ENCODE measurements at regions not wholly inside any gene's neighbourhood (a gene's known extent, or its start where the extent isn't known, plus 50 kb on each side); places are given as distances from the start of the nearest gene placed in this dataset.

DNA sequence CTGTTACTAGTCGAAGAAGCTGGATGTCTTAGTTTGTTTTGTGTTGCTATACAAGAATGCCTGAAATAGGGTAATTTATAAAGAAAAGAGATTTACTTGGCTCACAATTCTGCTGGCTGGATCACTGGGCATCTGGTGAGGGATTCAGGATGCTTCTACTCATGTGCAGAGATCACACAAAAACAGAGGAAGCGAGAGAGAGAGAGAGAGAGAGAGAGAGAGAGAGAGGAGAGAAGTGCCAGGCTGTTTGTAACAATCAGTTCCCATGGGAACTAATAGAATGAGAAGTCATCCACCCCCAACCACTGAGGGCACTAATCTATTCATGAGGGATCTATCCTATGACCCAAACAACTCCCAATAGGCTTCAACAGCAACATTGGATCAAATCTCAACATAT lies 66.2 kb upstream of the FAM9A start:
- no peaks in the 10 kb centered on the region for H3K4me1 ChIP-seq
- TF ChIP-seq, protein P1, sequence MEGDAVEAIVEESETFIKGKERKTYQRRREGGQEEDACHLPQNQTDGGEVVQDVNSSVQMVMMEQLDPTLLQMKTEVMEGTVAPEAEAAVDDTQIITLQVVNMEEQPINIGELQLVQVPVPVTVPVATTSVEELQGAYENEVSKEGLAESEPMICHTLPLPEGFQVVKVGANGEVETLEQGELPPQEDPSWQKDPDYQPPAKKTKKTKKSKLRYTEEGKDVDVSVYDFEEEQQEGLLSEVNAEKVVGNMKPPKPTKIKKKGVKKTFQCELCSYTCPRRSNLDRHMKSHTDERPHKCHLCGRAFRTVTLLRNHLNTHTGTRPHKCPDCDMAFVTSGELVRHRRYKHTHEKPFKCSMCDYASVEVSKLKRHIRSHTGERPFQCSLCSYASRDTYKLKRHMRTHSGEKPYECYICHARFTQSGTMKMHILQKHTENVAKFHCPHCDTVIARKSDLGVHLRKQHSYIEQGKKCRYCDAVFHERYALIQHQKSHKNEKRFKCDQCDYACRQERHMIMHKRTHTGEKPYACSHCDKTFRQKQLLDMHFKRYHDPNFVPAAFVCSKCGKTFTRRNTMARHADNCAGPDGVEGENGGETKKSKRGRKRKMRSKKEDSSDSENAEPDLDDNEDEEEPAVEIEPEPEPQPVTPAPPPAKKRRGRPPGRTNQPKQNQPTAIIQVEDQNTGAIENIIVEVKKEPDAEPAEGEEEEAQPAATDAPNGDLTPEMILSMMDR (IDR thresholded peaks at IDR 0.05), result no peak
- TF ChIP-seq EP300 (IDR thresholded peaks at IDR 0.05; ENCODE audit: low read depth) (no peak), POLR2A (IDR thresholded peaks at IDR 0.05) (no peak), POLR2AphosphoS5 (IDR thresholded peaks at IDR 0.05) (no peak)
- no peaks in the 10 kb centered on the region for H3K27me3 ChIP-seq
- H3K27ac ChIP-seq, result no peak overlapping the region
- WGBS, 2 donors (ENCODE audit: low coverage in 1 of 2), result 68% methylated on average over 2 of the region's 2 CpGs; no CpG with 5 or more reads in 1 of the 2 donors
- intact Hi-C loops (cut with DNase I; ENCODE audit: low total_unique reads) (no loop called here), in situ Hi-C loops (cut with MboI; ENCODE audit: low pct_ligation_motif_present in 1 of 4, low pct_unique_long_range_greater_than_20kb in 1 of 4, low sequenced_read_pairs in 3 of 4) (no loop called here)
- H3K4me3 ChIP-seq, result no peak overlapping the region
- no peaks in the 10 kb centered on the region for H3K9me3 ChIP-seq
- no peaks in the 10 kb centered on the region for H3K36me3 ChIP-seq
- no peak for DNase-seq

DNA sequence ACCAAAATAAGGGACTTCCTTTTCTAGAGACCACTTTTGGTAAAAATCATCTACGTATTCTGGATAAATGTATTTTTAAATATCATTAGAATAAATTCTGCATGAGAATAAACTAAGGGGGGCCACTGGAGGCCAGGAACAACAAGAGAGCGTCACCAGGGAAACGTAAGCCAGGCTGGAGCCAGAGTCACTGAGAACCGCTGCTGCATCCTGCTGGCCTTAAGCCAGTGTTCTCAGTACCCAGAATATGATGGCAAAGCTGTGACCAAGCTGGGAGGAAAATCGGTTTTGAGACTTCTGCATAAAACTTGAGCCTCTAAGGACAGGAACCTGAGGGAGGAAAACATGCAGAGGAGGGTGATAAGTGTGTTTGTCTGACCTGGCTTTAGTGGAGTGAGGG lies 63.0 kb upstream of the FAM9A start:
- Histone ChIP-seq H3K9me3 (no peaks in the 10 kb centered on the region), H3K36me3 (no peaks in the 10 kb centered on the region), H3K4me1 (no peaks in the 10 kb centered on the region), H3K4me3 (no peak overlapping the region), H3K27me3 (no peaks in the 10 kb centered on the region), H3K27ac (no peak overlapping the region)
- no peak for TF ChIP-seq POLR2A (IDR thresholded peaks at IDR 0.05)
- TF ChIP-seq, protein P1 (IDR thresholded peaks at IDR 0.05), result no peak
- TF ChIP-seq POLR2AphosphoS5 (IDR thresholded peaks at IDR 0.05), result no peak
- no peak for TF ChIP-seq EP300 (IDR thresholded peaks at IDR 0.05; ENCODE audit: low read depth)
- intact Hi-C loops (cut with DNase I; ENCODE audit: low total_unique reads), result no loop called here
- WGBS, 2 donors (ENCODE audit: low coverage in 1 of 2), result 28 to 71% methylated on average over 1 to 5 of the region's 5 CpGs
- no peak for DNase-seq
- in situ Hi-C loops (cut with MboI; ENCODE audit: low pct_ligation_motif_present in 1 of 4, low pct_unique_long_range_greater_than_20kb in 1 of 4, low sequenced_read_pairs in 3 of 4), result no loop called here

DNA sequence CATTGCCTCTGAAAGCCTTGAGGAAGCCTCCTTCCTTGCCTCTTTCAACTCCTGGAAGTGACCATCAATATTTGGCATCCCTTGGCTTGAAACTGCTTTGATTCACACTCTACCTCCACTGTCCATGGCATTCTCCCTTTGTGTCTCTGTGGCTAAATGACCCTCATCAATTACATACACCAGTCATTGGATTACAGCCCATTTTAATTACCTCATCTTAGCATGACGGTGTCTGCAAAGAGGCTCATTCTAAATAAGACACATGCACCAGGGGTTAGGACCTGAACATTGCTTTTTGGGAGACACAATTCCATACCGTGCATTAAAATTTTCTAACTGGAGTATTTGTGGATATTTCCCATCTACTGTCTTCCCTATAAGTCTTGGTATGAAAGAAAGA lies 60.7 kb upstream of the FAM9A start:
- TF ChIP-seq, protein P1 (IDR thresholded peaks at IDR 0.05), result no peak
- TF ChIP-seq POLR2A (IDR thresholded peaks at IDR 0.05) (no peak), POLR2AphosphoS5 (IDR thresholded peaks at IDR 0.05) (no peak), EP300 (IDR thresholded peaks at IDR 0.05; ENCODE audit: low read depth) (no peak)
- DNase-seq, result no peak
- H3K9me3 ChIP-seq, result no peaks in the 10 kb centered on the region
- no peaks in the 10 kb centered on the region for H3K4me1 ChIP-seq
- no peak overlapping the region for H3K4me3 ChIP-seq
- in situ Hi-C loops (cut with MboI; ENCODE audit: low pct_ligation_motif_present in 1 of 4, low pct_unique_long_range_greater_than_20kb in 1 of 4, low sequenced_read_pairs in 3 of 4), result no loop called here
- no peaks in the 10 kb centered on the region for H3K27me3 ChIP-seq
- H3K27ac ChIP-seq, result no peak overlapping the region
- H3K36me3 ChIP-seq, result no peaks in the 10 kb centered on the region
- intact Hi-C loops (cut with DNase I; ENCODE audit: low total_unique reads), result no loop called here
- 87 to 93% methylated on average over 2 of the region's 2 CpGs for WGBS, 2 donors (ENCODE audit: low coverage in 1 of 2)

DNA sequence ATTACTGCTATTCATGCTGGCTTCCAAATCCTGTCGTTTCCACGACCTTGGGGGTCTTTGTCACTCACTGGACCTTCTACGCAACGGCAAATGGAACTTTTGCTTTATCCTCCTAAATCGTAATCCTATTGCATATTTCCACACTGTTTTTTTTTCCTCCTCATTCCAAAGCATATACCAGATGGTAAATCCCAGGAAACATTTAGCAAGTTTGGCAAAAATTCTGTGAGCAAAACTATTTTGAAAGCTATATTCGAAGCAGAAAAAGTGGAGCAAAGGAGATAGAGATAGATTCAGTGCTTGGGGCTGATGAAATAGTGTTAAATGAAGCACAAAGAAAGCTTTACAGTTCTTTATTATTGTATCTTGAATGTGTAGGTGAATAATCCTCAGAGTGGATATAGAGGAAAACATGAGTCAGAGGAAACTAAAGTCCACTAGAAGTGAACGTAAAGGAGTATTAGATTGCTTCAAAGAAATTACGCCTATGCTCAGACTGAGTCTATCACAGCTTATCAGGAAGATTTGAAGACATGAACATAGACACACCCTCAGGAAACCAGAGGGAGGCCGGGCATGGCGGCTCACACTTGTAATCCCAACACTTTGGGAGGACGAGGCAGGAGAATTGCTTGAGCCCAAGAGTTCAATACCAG lies 50.2 kb upstream of the FAM9A start:
- Histone ChIP-seq H3K36me3 (no peaks in the 10 kb centered on the region), H3K4me3 (no peak overlapping the region), H3K27ac (no peak overlapping the region), H3K9me3 (no peaks in the 10 kb centered on the region), H3K27me3 (no peaks in the 10 kb centered on the region), H3K4me1 (no peaks in the 10 kb centered on the region)
- intact Hi-C loops (cut with DNase I; ENCODE audit: low total_unique reads), result no loop called here
- DNase-seq, result no peak
- TF ChIP-seq POLR2A (IDR thresholded peaks at IDR 0.05) (no peak), POLR2AphosphoS5 (IDR thresholded peaks at IDR 0.05) (no peak), EP300 (IDR thresholded peaks at IDR 0.05; ENCODE audit: low read depth) (no peak)
- TF ChIP-seq, protein P1 (IDR thresholded peaks at IDR 0.05), result no peak
- 73 to 80% methylated on average over 2 to 11 of the region's 11 CpGs for WGBS, 2 donors (ENCODE audit: low coverage in 1 of 2)
- in situ Hi-C loops (cut with MboI; ENCODE audit: low pct_ligation_motif_present in 1 of 4, low pct_unique_long_range_greater_than_20kb in 1 of 4, low sequenced_read_pairs in 3 of 4), result no loop called here
